GM12878 (cell line): ENCODE measurements at regions not wholly inside any gene's neighbourhood (a gene's known extent, or its start where the extent isn't known, plus 50 kb on each side); places are given as distances from the start of the nearest gene placed in this dataset.

Experiments
- ATAC-seq: fragments of 200-7000 bp; cut with Tn5 transposase; 3 replicates; pipeline ENCODE4 v1.9.1; 2020; ENCODE audit warnings: mild to moderate bottlenecking, moderate library complexity
- BruUV-seq: library from RNA; stranded (reverse); fragments of 400-500 nt; replicated peaks from 2 replicates; lab custom pipeline; 2021; lab: Mats Ljungman, UMichigan
- CTCF ChIA-PET: fragments of 300-600 bp; sonication (Branson Sonifier 250); formaldehyde crosslinking; extraction: SDS; loops from one replicate; lab custom pipeline; 2021; ENCODE audit warnings: inconsistent platforms; lab: Yijun Ruan, JAX
- POLR2A ChIA-PET: fragments of 350-600 bp; formaldehyde crosslinking; extraction: SDS; loops from one replicate; lab custom pipeline; 2021; ENCODE audit warnings: inconsistent platforms; lab: Charles Lee
- RAD21 ChIA-PET: fragments of 300-600 bp; sonication (Branson Sonifier 250); formaldehyde crosslinking; loops from one replicate; lab custom pipeline; 2023; ENCODE audit warnings: antibody characterized with exemption; ENCODE audit not compliant: unreplicated experiment; lab: Charles Lee
- SMC1A ChIA-PET: fragments of 300-600 bp; sonication (Branson Sonifier 250); formaldehyde crosslinking; loops from one replicate; lab custom pipeline; 2023; ENCODE audit not compliant: unreplicated experiment, uncharacterized antibody; lab: Charles Lee
- DNase-seq: peaks from one replicate; pipeline ENCODE4 v3.0.0-alpha.2; 2011; ENCODE audit warnings: low read depth, low spot score
- FAIRE-seq: peaks from 3 replicates; lab custom pipeline; 2011; peaks lifted over from hg19 to GRCh38; lab: Jason Lieb, UNC
- H2AFZ ChIP-seq: 2 replicates; pipeline ENCODE4 v1.6.0; 2011; ENCODE audit warnings: low read depth, low read length, control low read depth; ENCODE audit not compliant: control insufficient read depth
- H3K27ac ChIP-seq: 2 replicates; pipeline ENCODE4 v1.5.1; 2011; ENCODE audit warnings: control low read depth; ENCODE audit not compliant: control insufficient read depth, insufficient read depth
- H3K27me3 ChIP-seq, 2 experiments: replicated peaks in 1 of 2; 2 replicates each; pipeline versions ENCODE4 v1.6.0 to v1.6.1; 2011; ENCODE audit warnings: low read length in 1 of 2; ENCODE audit not compliant: control insufficient read depth in 2 of 2, insufficient read depth in 2 of 2
- H3K36me3 ChIP-seq, 2 experiments: 2 replicates each; pipeline ENCODE4 v1.5.1; 2011; ENCODE audit warnings: low read length in 1 of 2; ENCODE audit not compliant: control insufficient read depth in 2 of 2, insufficient read depth in 2 of 2
- H3K4me1 ChIP-seq: 2 replicates; pipeline ENCODE4 v1.6.1; 2011; ENCODE audit warnings: mild to moderate bottlenecking, low read length, moderate library complexity, mixed read lengths; ENCODE audit not compliant: control insufficient read depth, insufficient read depth
- H3K4me2 ChIP-seq: 2 replicates; pipeline ENCODE4 v1.6.0; 2011; ENCODE audit warnings: control low read depth; ENCODE audit not compliant: control insufficient read depth, insufficient read depth
- H3K4me3 ChIP-seq: fragments of 200-600 bp; sonication (generic); 2 replicates; pipeline ENCODE4 v1.5.1; 2016
- H3K79me2 ChIP-seq: 2 replicates; pipeline ENCODE4 v1.6.0; 2011; ENCODE audit warnings: low read length; ENCODE audit not compliant: control insufficient read depth, insufficient read depth
- H3K9ac ChIP-seq: 2 replicates; pipeline ENCODE4 v1.8.0; 2011; ENCODE audit warnings: low read length, control low read depth, mixed read lengths; ENCODE audit not compliant: control insufficient read depth, insufficient read depth
- H3K9me3 ChIP-seq: replicated peaks from 3 replicates; pipeline ENCODE4 v1.5.1; 2011; ENCODE audit warnings: mild to moderate bottlenecking, low read length; ENCODE audit not compliant: control insufficient read depth, insufficient read depth
- H4K20me1 ChIP-seq: 2 replicates; pipeline ENCODE4 v1.6.0; 2011; ENCODE audit not compliant: control insufficient read depth, insufficient read depth
- EED ChIP-seq: sonication (generic); IDR thresholded peaks from 2 replicates; pipeline ENCODE4 v1.6.1; 2016; ENCODE audit warnings: antibody characterized with exemption, low read depth
- GABPA ChIP-seq: IDR thresholded peaks from 2 replicates; pipeline ENCODE4 v1.6.1; 2014; ENCODE audit warnings: antibody characterized with exemption, low read depth, mild to moderate bottlenecking, inconsistent platforms
- PAX8 ChIP-seq: fragments of 450-650 bp; IDR thresholded peaks from 2 replicates; pipeline ENCODE4 v1.6.1; 2017; ENCODE audit warnings: mild to moderate bottlenecking, moderate library complexity
- PBX3 ChIP-seq: IDR thresholded peaks from 2 replicates; pipeline ENCODE4 v1.6.1; 2011; ENCODE audit warnings: mild to moderate bottlenecking, low read depth, low read length, moderate library complexity; ENCODE audit not compliant: insufficient replicate concordance
- RAD21 ChIP-seq: IDR thresholded peaks from 2 replicates; pipeline ENCODE4 v1.6.1; 2011; ENCODE audit warnings: mild to moderate bottlenecking, low read depth, low read length, moderate library complexity; ENCODE audit not compliant: insufficient read depth
- RCOR1 ChIP-seq: conservative IDR thresholded peaks from 2 replicates; pipeline ENCODE4 v1.6.1; 2012; ENCODE audit warnings: low read depth, low read length, improper control_type of control experiment
- SIN3A ChIP-seq: IDR thresholded peaks from 2 replicates; pipeline ENCODE4 v1.6.1; 2012; ENCODE audit warnings: low read depth, low read length, improper control_type of control experiment
- SMC3 ChIP-seq: IDR thresholded peaks from 2 replicates; pipeline ENCODE4 v1.6.1; 2011; ENCODE audit warnings: low read length, improper control_type of control experiment, borderline replicate concordance
- SREBF2 ChIP-seq: IDR thresholded peaks from 2 replicates; pipeline ENCODE4 v1.6.1; 2012; ENCODE audit warnings: mild to moderate bottlenecking, low read length
- SUZ12 ChIP-seq: fragments of 200-600 bp; sonication (generic); IDR thresholded peaks from one replicate; pipeline ENCODE4 v1.6.1; 2018; ENCODE audit warnings: antibody characterized with exemption, mild to moderate bottlenecking; ENCODE audit not compliant: unreplicated experiment
- ZBTB40 ChIP-seq: fragments of 450-650 bp; IDR thresholded peaks from 2 replicates; pipeline ENCODE4 v1.6.1; 2016; ENCODE audit warnings: mild to moderate bottlenecking, moderate library complexity, borderline replicate concordance
- ZNF622 ChIP-seq: fragments of 450-650 bp; IDR thresholded peaks from 2 replicates; pipeline ENCODE4 v1.6.1; 2017; ENCODE audit warnings: mild to moderate bottlenecking, inconsistent platforms
- WGBS: methylation state at CpG from one replicate; pipeline ENCODE4 v1.1.6; 2016; ENCODE audit warnings: low lambda C conversion rate; ENCODE audit not compliant: insufficient replicate concordance, insufficient coverage; ENCODE audit errors: missing lambda C conversion rate; 5-methylcytosine and 5-hydroxymethylcytosine counted together
- in situ Hi-C: fragments of 300-500 bp; cut with MboI; formaldehyde crosslinking; loops from 9 replicates; pipeline ENCODE4 v1.14.3; 2018; ENCODE audit warnings: mixed read lengths
- intact Hi-C: fragments of 100-400 bp; cut with micrococcal nuclease; formaldehyde crosslinking; loops from one replicate; pipeline ENCODE4 v1.14.2; 2022; ENCODE audit not compliant: unreplicated experiment

GRCh38 chr7:83859827-83860226 lies 210.9 kb upstream of the SEMA3E start:
- Histone ChIP-seq H3K4me2 (no peak overlapping the region), H3K9ac (no peak overlapping the region), H3K4me1 (no peaks in the 10 kb centered on the region), H2AFZ (no peak overlapping the region), H4K20me1 (no peaks in the 10 kb centered on the region), H3K4me3 (no peak overlapping the region), H3K27ac (no peak overlapping the region), H3K9me3 (no peaks in the 10 kb centered on the region), H3K79me2 (no peaks in the 10 kb centered on the region), H3K27me3 (no peaks in the 10 kb centered on the region), H3K36me3 (no peaks in the 10 kb centered on the region)
- ChIA-PET CTCF (no interaction called here), POLR2A (no interaction called here), RAD21 (no interaction called here), SMC1A (interaction anchor here (0.9 to 2.2 kb wide), 6 partner anchors 10 to 72 kb away, joined by 3 to 5 read pairs (median 4); no protein-coding TSS in a partner anchor)
- no TSS peak for BruUV-seq
- intact Hi-C loops (no loop called here), in situ Hi-C loops (no loop called here)
- FAIRE-seq, result no peak
- WGBS, result 42% methylated on average over 1 of the region's 1 CpG
- TF ChIP-seq RCOR1 (no peak), PAX8 (no peak), RAD21 (no peak), EED (no peak), SMC3 (no peak), ZNF622 (no peak), GABPA (no peak), SIN3A (no peak), PBX3 (no peak), SREBF2 (no peak), ZBTB40 (no peak), SUZ12 (no peak)
- DNase-seq, result no peak
- ATAC-seq, result no peak; the same call in 2 of the 3 replicates
